ENCODE measurements at regions not wholly inside any gene's neighbourhood (a gene's known extent, or its start where the extent isn't known, plus 50 kb on each side); places are given as distances from the start of the nearest gene placed in this dataset.

- FAIRE-seq (no peak), DNase-seq (ENCODE audit: low read depth) (no peak)
- no peak overlapping the region for H3K4me3 Mint-ChIP-seq (ENCODE audit: unreplicated experiment)
- H4K20me1 ChIP-seq (ENCODE audit: insufficient read depth, low read length): no peaks in the 10 kb centered on the region
- H3K27me3 ChIP-seq (ENCODE audit: insufficient read depth, low read length): no peaks in the 10 kb centered on the region
- no peaks in the 10 kb centered on the region for H3K36me3 ChIP-seq (ENCODE audit: insufficient read depth, low read length)
- no peak overlapping the region for H3K4me3 ChIP-seq (ENCODE audit: insufficient read depth, low read depth, low read length)
- no peaks in the 10 kb centered on the region for H3K4me1 Mint-ChIP-seq (ENCODE audit: low read depth, unreplicated experiment)
- no peak overlapping the region for H3K4me2 ChIP-seq (ENCODE audit: low read length)
- no peak overlapping the region for H2AFZ ChIP-seq (ENCODE audit: low read depth, low read length)
- H3K9me3 Mint-ChIP-seq (ENCODE audit: unreplicated experiment): peaks cover 3% of the 10 kb centered on the region
- H3K9ac ChIP-seq (ENCODE audit: low read length): no peak overlapping the region
- H3K27me3 Mint-ChIP-seq (ENCODE audit: low read depth, unreplicated experiment): no peaks in the 10 kb centered on the region
- TF ChIP-seq EZH2 (IDR thresholded peaks at IDR 0.05; ENCODE audit: insufficient read depth, low read length) (no peak), CTCF (IDR thresholded peaks at IDR 0.05; ENCODE audit: insufficient read depth, low read depth, low read length) (no peak)
- H3K36me3 Mint-ChIP-seq (ENCODE audit: low read depth, unreplicated experiment): no peaks in the 10 kb centered on the region
- no peaks in the 10 kb centered on the region for H3K79me2 ChIP-seq (ENCODE audit: insufficient read depth, low read length)
- no peaks in the 10 kb centered on the region for H3K9me3 ChIP-seq (ENCODE audit: insufficient read depth, low read depth, low read length)
- H3K4me1 ChIP-seq (ENCODE audit: insufficient read depth, low read length): no peaks in the 10 kb centered on the region
- H3K27ac ChIP-seq (ENCODE audit: low read depth, low read length): no peak overlapping the region
- no peak overlapping the region for H3K27ac Mint-ChIP-seq (ENCODE audit: unreplicated experiment)
Measured at GRCh38 chr3:160090653-160091052, 102.0 kb downstream of the IL12A start.

GRCh38 chr3:160091441-160091840, 102.8 kb downstream of the IL12A start:
- Mint-ChIP-seq H3K9me3 (ENCODE audit: unreplicated experiment) (peaks cover 3% of the 10 kb centered on the region), H3K4me3 (ENCODE audit: unreplicated experiment) (no peak overlapping the region), H3K36me3 (ENCODE audit: low read depth, unreplicated experiment) (no peaks in the 10 kb centered on the region), H3K27me3 (ENCODE audit: low read depth, unreplicated experiment) (no peaks in the 10 kb centered on the region), H3K4me1 (ENCODE audit: low read depth, unreplicated experiment) (no peaks in the 10 kb centered on the region), H3K27ac (ENCODE audit: unreplicated experiment) (no peak overlapping the region)
- no peak for TF ChIP-seq CTCF (IDR thresholded peaks at IDR 0.05; ENCODE audit: insufficient read depth, low read depth, low read length)
- TF ChIP-seq EZH2 (IDR thresholded peaks at IDR 0.05; ENCODE audit: insufficient read depth, low read length): no peak
- Histone ChIP-seq H3K4me1 (ENCODE audit: insufficient read depth, low read length) (no peaks in the 10 kb centered on the region), H3K4me3 (ENCODE audit: insufficient read depth, low read depth, low read length) (no peak overlapping the region), H3K9me3 (ENCODE audit: insufficient read depth, low read depth, low read length) (no peaks in the 10 kb centered on the region), H3K27me3 (ENCODE audit: insufficient read depth, low read length) (no peaks in the 10 kb centered on the region), H3K9ac (ENCODE audit: low read length) (no peak overlapping the region), H3K4me2 (ENCODE audit: low read length) (no peak overlapping the region), H3K36me3 (ENCODE audit: insufficient read depth, low read length) (no peaks in the 10 kb centered on the region), H3K27ac (ENCODE audit: low read depth, low read length) (no peak overlapping the region), H3K79me2 (ENCODE audit: insufficient read depth, low read length) (no peaks in the 10 kb centered on the region), H2AFZ (ENCODE audit: low read depth, low read length) (no peak overlapping the region), H4K20me1 (ENCODE audit: insufficient read depth, low read length) (no peaks in the 10 kb centered on the region)
- FAIRE-seq: no peak
- DNase-seq (ENCODE audit: low read depth): no peak

DNA sequence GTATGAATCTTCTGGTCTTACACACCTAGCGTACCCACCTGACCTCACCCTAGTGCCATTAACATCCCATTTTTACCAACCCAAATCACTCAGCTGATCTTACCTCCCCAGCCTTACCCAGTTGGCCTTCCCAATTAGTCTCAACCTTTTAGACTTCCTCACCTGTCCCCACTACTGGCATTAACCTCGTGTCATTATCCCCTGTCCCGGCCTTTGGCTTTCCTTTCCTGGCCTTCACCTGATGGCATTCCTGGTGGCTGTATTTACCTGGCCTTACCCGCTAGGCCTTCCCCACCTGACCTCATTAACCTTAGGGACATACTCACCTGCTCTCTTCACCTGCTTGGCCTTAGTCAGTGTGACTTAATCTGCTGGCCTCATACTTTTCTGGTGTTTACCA, 104.1 kb downstream of the IL12A start:
- DNase-seq (ENCODE audit: low read depth) (no peak), FAIRE-seq (no peak)
- no peak overlapping the region for H3K4me2 ChIP-seq (ENCODE audit: low read length)
- Mint-ChIP-seq H3K4me1 (ENCODE audit: low read depth, unreplicated experiment) (no peaks in the 10 kb centered on the region), H3K27ac (ENCODE audit: unreplicated experiment) (no peak overlapping the region), H3K9me3 (ENCODE audit: unreplicated experiment) (no peaks in the 10 kb centered on the region), H3K27me3 (ENCODE audit: low read depth, unreplicated experiment) (no peaks in the 10 kb centered on the region), H3K36me3 (ENCODE audit: low read depth, unreplicated experiment) (no peaks in the 10 kb centered on the region), H3K4me3 (ENCODE audit: unreplicated experiment) (no peak overlapping the region)
- H2AFZ ChIP-seq (ENCODE audit: low read depth, low read length): no peak overlapping the region
- H3K27me3 ChIP-seq (ENCODE audit: insufficient read depth, low read length): no peaks in the 10 kb centered on the region
- no peak overlapping the region for H3K27ac ChIP-seq (ENCODE audit: low read depth, low read length)
- H3K4me3 ChIP-seq (ENCODE audit: insufficient read depth, low read depth, low read length): no peak overlapping the region
- no peaks in the 10 kb centered on the region for H4K20me1 ChIP-seq (ENCODE audit: insufficient read depth, low read length)
- H3K9ac ChIP-seq (ENCODE audit: low read length): no peak overlapping the region
- H3K36me3 ChIP-seq (ENCODE audit: insufficient read depth, low read length): no peaks in the 10 kb centered on the region
- TF ChIP-seq CTCF (IDR thresholded peaks at IDR 0.05; ENCODE audit: insufficient read depth, low read depth, low read length) (no peak), EZH2 (IDR thresholded peaks at IDR 0.05; ENCODE audit: insufficient read depth, low read length) (no peak)
- H3K4me1 ChIP-seq (ENCODE audit: insufficient read depth, low read length): no peaks in the 10 kb centered on the region
- no peaks in the 10 kb centered on the region for H3K79me2 ChIP-seq (ENCODE audit: insufficient read depth, low read length)
- H3K9me3 ChIP-seq (ENCODE audit: insufficient read depth, low read depth, low read length): no peaks in the 10 kb centered on the region

Measured in astrocyte (in vitro differentiated cells and primary cell).